HCT116 (cell line): ENCODE measurements at regions not wholly inside any gene's neighbourhood (a gene's known extent, or its start where the extent isn't known, plus 50 kb on each side); places are given as distances from the start of the nearest gene placed in this dataset.

Experiments used
- ATAC-seq: fragments of 200-7000 bp; cut with Tn5 transposase; 2 replicates; pipeline ENCODE4 v1.9.1; 2020; ENCODE audit warnings: mild to moderate bottlenecking, moderate library complexity
- BruUV-seq: library from RNA; stranded (reverse); fragments of 400-500 nt; replicated peaks from 2 replicates; lab custom pipeline; 2021; lab: Mats Ljungman, UMichigan
- CTCF ChIA-PET: fragments of 300-600 bp; sonication (Branson Sonifier 250); formaldehyde crosslinking; loops from one replicate; lab custom pipeline; 2021; ENCODE audit warnings: antibody characterized with exemption; lab: Charles Lee
- POLR2A ChIA-PET: fragments of 300-600, 350-600 bp; sonication (Branson Sonifier 250); formaldehyde crosslinking; loops from one replicate; lab custom pipeline; 2021; ENCODE audit warnings: antibody characterized with exemption; lab: Charles Lee
- RAD21 ChIA-PET, 2 experiments: fragments of 300-600 bp; sonication (Branson Sonifier 250); formaldehyde crosslinking; loops; one replicate each; lab custom pipeline; 2023; ENCODE audit warnings: low total read pairs in 2 of 2; ENCODE audit not compliant: uncharacterized antibody in 2 of 2, unreplicated experiment in 2 of 2, low non-redundant PET in 1 of 2; lab: Charles Lee
- DNase-seq: peaks from one replicate; pipeline ENCODE4 v3.0.0-alpha.2; 2010; ENCODE audit warnings: low read depth, low spot score
- H2AFZ ChIP-seq: fragments of 200-600 bp; shearing (Covaris generic), sonication (generic); 2 replicates; pipeline ENCODE4 v1.6.1; 2017; ENCODE audit warnings: low read depth, mixed run types, mixed read lengths, antibody characterized with exemption, low read length; ENCODE audit not compliant: poor library complexity, severe bottlenecking
- H3K27ac ChIP-seq: 2 replicates; pipeline ENCODE4 v1.5.1; 2012; ENCODE audit warnings: low read depth, low read length
- H3K27me3 ChIP-seq: fragments of 200-600 bp; sonication (generic); 2 replicates; pipeline ENCODE4 v1.6.1; 2016; ENCODE audit warnings: mixed run types, low read length, mixed read lengths; ENCODE audit not compliant: insufficient read depth
- H3K36me3 ChIP-seq, 2 experiments: fragments of 200-500 bp in 1 of 2; fragments of 200-600 bp in 1 of 2; sonication (Bioruptor generic) in 1 of 2; sonication (generic) in 1 of 2; 2 replicates each; pipeline versions ENCODE4 v1.5.1 to v1.6.1; 2014 to 2016; ENCODE audit warnings: low read length in 2 of 2, inconsistent platforms in 1 of 2, mixed read lengths in 1 of 2, mixed run types in 1 of 2; ENCODE audit not compliant: insufficient read depth in 2 of 2, control insufficient read depth in 1 of 2
- H3K4me1 ChIP-seq, 2 experiments: fragments of 200-600 bp in 1 of 2; sonication (generic) in 1 of 2; 2 replicates each; pipeline versions ENCODE4 v1.5.1 to v1.6.1; 2012 to 2017; ENCODE audit warnings: low read length in 2 of 2, inconsistent platforms in 1 of 2, mild to moderate bottlenecking in 1 of 2, mixed read lengths in 1 of 2, mixed run types in 1 of 2, moderate library complexity in 1 of 2; ENCODE audit not compliant: insufficient read depth in 2 of 2, control insufficient read depth in 1 of 2
- H3K4me2 ChIP-seq: fragments of 200-600 bp; sonication (generic); 2 replicates; pipeline ENCODE4 v1.6.1; 2017; ENCODE audit warnings: mixed run types, low read length, mixed read lengths
- H3K4me3 ChIP-seq, 2 experiments: fragments of 200-600 bp in 1 of 2; sonication (generic) in 1 of 2; replicated peaks in 1 of 2; 2 replicates each; pipeline ENCODE4 v1.5.1; 2011 to 2016; ENCODE audit warnings: low read length in 2 of 2, control low read depth in 1 of 2, low read depth in 1 of 2, mild to moderate bottlenecking in 1 of 2, mixed read lengths in 1 of 2, mixed run types in 1 of 2
- H3K79me2 ChIP-seq: fragments of 200-600 bp; sonication (generic); 2 replicates; pipeline ENCODE4 v1.6.1; 2017; ENCODE audit warnings: mild to moderate bottlenecking, mixed run types, low read length, moderate library complexity, mixed read lengths; ENCODE audit not compliant: insufficient read depth
- H3K9ac ChIP-seq: fragments of 200-600 bp; sonication (generic); 2 replicates; pipeline ENCODE4 v1.6.1; 2016; ENCODE audit warnings: low read length, mixed read lengths
- H3K9me2 ChIP-seq: fragments of 200-600 bp; sonication (generic), shearing (Covaris generic); 2 replicates; pipeline ENCODE4 v1.6.1; 2017; ENCODE audit warnings: mixed run types, mild to moderate bottlenecking, moderate library complexity; ENCODE audit not compliant: insufficient read depth
- H3K9me3 ChIP-seq, 2 experiments: fragments of 200-500 bp in 1 of 2; fragments of 200-600 bp in 1 of 2; sonication (Bioruptor generic) in 1 of 2; sonication (generic) in 1 of 2; 2 replicates each; pipeline ENCODE4 v1.6.1; 2014 to 2017; ENCODE audit warnings: low read length in 2 of 2, mixed read lengths in 2 of 2, inconsistent platforms in 1 of 2, low read depth in 1 of 2, mild to moderate bottlenecking in 1 of 2, mixed run types in 1 of 2, moderate library complexity in 1 of 2; ENCODE audit not compliant: control insufficient read depth in 1 of 2, insufficient read depth in 1 of 2
- H4K20me1 ChIP-seq: fragments of 200-600 bp; sonication (generic), shearing (Covaris generic); 2 replicates; pipeline ENCODE4 v1.6.1; 2017; ENCODE audit warnings: mixed run types, mild to moderate bottlenecking, moderate library complexity; ENCODE audit not compliant: insufficient read depth
- ATF3 ChIP-seq: IDR thresholded peaks from 2 replicates; pipeline ENCODE4 v1.6.1; 2012
- CBX3 ChIP-seq: IDR thresholded peaks from 2 replicates; pipeline ENCODE4 v1.6.1; 2012; ENCODE audit warnings: low read depth
- CTCF ChIP-seq, 3 experiments: fragments of 200-600 bp in 1 of 3; sonication (generic) in 1 of 3; IDR thresholded peaks in 2 of 3; conservative IDR thresholded peaks in 1 of 3; 2 replicates each; pipeline ENCODE4 v1.5.1; 2012 to 2017; ENCODE audit warnings: low read depth in 2 of 3, low read length in 2 of 3, antibody characterized with exemption in 1 of 3, borderline replicate concordance in 1 of 3, control low read depth in 1 of 3, mild to moderate bottlenecking in 1 of 3, mixed read lengths in 1 of 3, mixed run types in 1 of 3, moderate library complexity in 1 of 3; ENCODE audit not compliant: insufficient read depth in 1 of 3
- EGR1 ChIP-seq: IDR thresholded peaks from 2 replicates; pipeline ENCODE4 v1.6.1; 2012; ENCODE audit warnings: low read depth
- ELF1 ChIP-seq: IDR thresholded peaks from 2 replicates; pipeline ENCODE4 v1.6.1; 2012; ENCODE audit warnings: low read depth, borderline replicate concordance
- JUND ChIP-seq: IDR thresholded peaks from 2 replicates; pipeline ENCODE4 v1.6.1; 2012
- POLR2A ChIP-seq: IDR thresholded peaks from 2 replicates; pipeline ENCODE4 v1.7.0; 2011; ENCODE audit warnings: borderline replicate concordance; ENCODE audit not compliant: insufficient read depth, insufficient read length; ENCODE audit errors: extremely low read depth
- RAD21 ChIP-seq: IDR thresholded peaks from 2 replicates; pipeline ENCODE4 v1.6.1; 2012; ENCODE audit warnings: low read depth, mild to moderate bottlenecking
- REST ChIP-seq: IDR thresholded peaks from 2 replicates; pipeline ENCODE4 v1.6.1; 2012; ENCODE audit warnings: low read depth
- YY1 ChIP-seq: IDR thresholded peaks from 2 replicates; pipeline ENCODE4 v1.6.1; 2011; ENCODE audit warnings: low read length, low read depth, moderate library complexity, mild to moderate bottlenecking; ENCODE audit not compliant: insufficient replicate concordance; ENCODE audit errors: extremely low read depth
- ZFX ChIP-seq: fragments of 450-650 bp; IDR thresholded peaks from 2 replicates; pipeline ENCODE4 v1.6.1; 2017
- ZNF274 ChIP-seq: fragments of 200-500 bp; sonication (Bioruptor generic); IDR thresholded peaks from 2 replicates; pipeline ENCODE4 v1.6.1; 2014; ENCODE audit warnings: mild to moderate bottlenecking, low read depth, low read length, inconsistent platforms
- intact Hi-C: fragments of 100-400 bp; cut with micrococcal nuclease; formaldehyde crosslinking; loops from 2 replicates; pipeline ENCODE4 v1.10.0; 2022

- 0 out of 2 replicates have a peak, but pooled peaks have one; percentile 36 for ATAC-seq
- no peak for DNase-seq
- no TSS peak for BruUV-seq
- Histone ChIP-seq H3K9me3 (no peaks in the 10 kb centered on the region), H4K20me1 (no peaks in the 10 kb centered on the region), H3K79me2 (no peaks in the 10 kb centered on the region), H3K9ac (no peak overlapping the region), H3K36me3 (no peaks in the 10 kb centered on the region), H3K4me1 (no peaks in the 10 kb centered on the region), H3K9me2 (no peaks in the 10 kb centered on the region), H3K27ac (no peak overlapping the region), H3K4me2 (no peak overlapping the region), H3K4me3 (no peak overlapping the region), H2AFZ (peak overlapping the region; percentile 14), H3K27me3 (no peaks in the 10 kb centered on the region)
- intact Hi-C loops = no loop called here
- TF ChIP-seq RAD21 (peak; percentile 32; the same call in 1 of the 2 replicates), ZNF274 (no peak), ELF1 (no peak), CTCF (IDR thresholded peaks at IDR 0.05 in 2 of 3, conservative IDR thresholded peaks at IDR 0.05 in 1 of 3; ENCODE audit: borderline replicate concordance in 1 of 3, insufficient read depth in 1 of 3, low read depth in 2 of 3, low read length in 2 of 3) (peak in 1 of 3 experiments; percentile 40; a peak in 2 of 6 replicates), YY1 (no peak)
- CTCF ChIA-PET = interaction anchor here (0.6 to 1.5 kb wide), 9 partner anchors 17 to 1693 kb away, joined by 3 to 11 read pairs (median 3); no protein-coding TSS in a partner anchor
- RAD21 ChIA-PET = interaction anchor here in 1 of 2 experiments (0.5 kb wide), 1 partner anchor 1154 kb away, joined by 8 read pairs; no protein-coding TSS in a partner anchor
- POLR2A ChIA-PET = no interaction called here
These were observed 280.8 kb upstream of the RASA1 start for GRCh38 chr5:86986837-86987236.

DNA sequence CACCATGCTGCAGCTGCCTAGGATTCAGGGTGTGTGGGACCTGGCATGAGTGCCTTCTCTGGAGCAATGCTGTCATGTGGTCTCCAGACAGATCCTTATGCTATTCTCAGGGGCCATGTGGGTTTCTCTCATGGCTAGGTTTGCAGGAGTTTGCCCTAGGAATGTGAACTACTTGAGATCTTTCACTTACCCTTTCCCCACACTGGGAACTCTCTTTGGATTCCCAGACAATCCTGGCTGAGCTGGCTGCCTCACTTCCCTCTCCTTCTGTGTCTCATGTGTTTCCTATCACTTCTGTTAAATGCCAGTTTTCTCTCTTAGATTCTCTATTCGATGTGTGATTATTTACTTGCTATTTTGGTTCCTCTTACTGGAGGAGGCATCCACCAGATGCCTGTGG is 270.2 kb upstream of the RASA1 start:
- Histone ChIP-seq H3K4me2 (no peak overlapping the region), H4K20me1 (no peaks in the 10 kb centered on the region), H3K36me3 (no peaks in the 10 kb centered on the region), H3K27ac (no peak overlapping the region), H3K9ac (no peak overlapping the region), H3K9me2 (no peaks in the 10 kb centered on the region), H3K79me2 (no peaks in the 10 kb centered on the region), H2AFZ (no peak overlapping the region), H3K4me1 (no peaks in the 10 kb centered on the region), H3K4me3 (no peak overlapping the region), H3K27me3 (no peaks in the 10 kb centered on the region), H3K9me3 (no peaks in the 10 kb centered on the region)
- RAD21 ChIA-PET = no interaction called here
- BruUV-seq = no TSS peak
- POLR2A ChIA-PET = no interaction called here
- ATAC-seq (no peak), DNase-seq (no peak)
- intact Hi-C loops = no loop called here
- CTCF ChIA-PET = no interaction called here
- TF ChIP-seq ZFX (no peak), EGR1 (no peak), CBX3 (no peak), ATF3 (no peak), JUND (no peak), CTCF (IDR thresholded peaks at IDR 0.05 in 2 of 3, conservative IDR thresholded peaks at IDR 0.05 in 1 of 3; ENCODE audit: borderline replicate concordance in 1 of 3, insufficient read depth in 1 of 3, low read depth in 2 of 3, low read length in 2 of 3) (no peak), ELF1 (no peak), REST (no peak), POLR2A (no peak)
